ENCODE measurements at regions not wholly inside any gene's neighbourhood (a gene's known extent, or its start where the extent isn't known, plus 50 kb on each side); places are given as distances from the start of the nearest gene placed in this dataset.
"Not testable (repeated sequence)": the region's sequence is repeated elsewhere in the genome, so short reads cannot be mapped to it uniquely, and the experiment has no call there.

GRCh38 chr11:23473782-23474181 lies 613.5 kb upstream of the CCDC179 start:
- ATAC-seq (no peak), DNase-seq (ENCODE audit: low spot score in 2 of 2) (no peak)
- Mint-ChIP-seq H3K27ac (no peak overlapping the region), H3K36me3 (no peaks in the 10 kb centered on the region), H3K4me3 (no peak overlapping the region), H3K4me1 (no peaks in the 10 kb centered on the region), H3K9me3 (peaks cover 3% of the 10 kb centered on the region)

GRCh38 chr11:23480736-23481135 lies 620.5 kb upstream of the CCDC179 start:
- Mint-ChIP-seq H3K4me3 (no peak overlapping the region), H3K36me3 (no peaks in the 10 kb centered on the region), H3K4me1 (no peaks in the 10 kb centered on the region), H3K27ac (no peak overlapping the region), H3K9me3 (peaks cover 7% of the 10 kb centered on the region)
- DNase-seq (ENCODE audit: low spot score in 2 of 2) (no peak), ATAC-seq (no peak)

- not testable (repeated sequence) for ATAC-seq; H3K4me1 Mint-ChIP-seq; DNase-seq (ENCODE audit: low spot score in 2 of 2); H3K36me3 Mint-ChIP-seq; H3K27ac Mint-ChIP-seq; H3K4me3 Mint-ChIP-seq
- H3K9me3 Mint-ChIP-seq, result peaks cover 12% of the 10 kb centered on the region
Observed at GRCh38 chr11:23484146-23484545, 623.9 kb upstream of the CCDC179 start.

DNA sequence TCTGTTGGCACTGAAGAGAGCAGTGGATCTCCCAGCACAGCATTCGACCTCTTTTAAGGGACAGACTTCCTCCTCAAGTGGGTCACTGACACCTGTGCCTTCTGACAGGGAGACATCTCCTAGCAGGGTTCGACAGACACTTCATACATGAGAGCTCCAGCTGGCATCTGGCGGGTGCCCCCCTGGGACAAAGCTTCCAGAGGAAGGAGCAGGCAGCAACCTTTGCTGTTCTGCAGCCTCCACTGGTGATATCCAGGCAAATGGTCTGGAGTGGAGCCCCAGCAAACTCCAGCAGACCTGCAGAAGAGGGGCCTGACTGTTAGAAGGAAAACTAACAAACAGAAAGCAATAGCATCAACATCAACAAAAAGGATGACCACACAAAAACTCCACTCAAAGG lies 624.3 kb upstream of the CCDC179 start:
- not testable (repeated sequence) for ATAC-seq; DNase-seq (ENCODE audit: low spot score in 2 of 2); H3K4me1 Mint-ChIP-seq; H3K4me3 Mint-ChIP-seq; H3K36me3 Mint-ChIP-seq; H3K27ac Mint-ChIP-seq
- H3K9me3 Mint-ChIP-seq, result peaks cover 12% of the 10 kb centered on the region

- Mint-ChIP-seq H3K27ac (no peak overlapping the region), H3K36me3 (no peaks in the 10 kb centered on the region), H3K4me3 (no peak overlapping the region), H3K4me1 (no peaks in the 10 kb centered on the region), H3K9me3 (peaks cover 13% of the 10 kb centered on the region)
- DNase-seq (ENCODE audit: low spot score in 2 of 2) (no peak), ATAC-seq (no peak)
Observed at GRCh38 chr11:23490557-23491235, 630.4 kb upstream of the CCDC179 start.

DNA sequence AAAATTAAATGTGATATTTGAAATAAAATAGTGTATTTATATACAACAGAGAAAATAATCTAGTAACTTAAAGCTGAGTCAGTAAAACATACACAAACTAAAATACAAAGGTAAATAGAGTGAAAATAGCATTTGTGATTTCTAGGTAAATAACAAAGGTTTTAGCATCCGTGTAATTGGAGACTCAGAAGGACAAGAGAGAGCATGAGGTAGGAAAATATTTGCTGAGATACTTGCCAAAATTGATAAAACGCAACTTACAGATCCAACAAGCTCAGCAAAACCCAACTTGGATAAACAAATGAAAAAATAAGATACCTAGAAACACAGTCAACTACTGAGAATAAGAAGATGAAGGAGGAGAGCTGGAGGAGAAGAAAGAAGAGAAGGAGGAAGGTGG lies 634.7 kb upstream of the CCDC179 start:
- Mint-ChIP-seq H3K4me3 (no peak overlapping the region), H3K9me3 (peaks cover 10% of the 10 kb centered on the region), H3K36me3 (no peaks in the 10 kb centered on the region), H3K4me1 (no peaks in the 10 kb centered on the region), H3K27ac (no peak overlapping the region)
- DNase-seq (ENCODE audit: low spot score in 2 of 2) (no peak), ATAC-seq (no peak)

GRCh38 chr11:23496340-23496739 lies 636.1 kb upstream of the CCDC179 start:
- no peaks in the 10 kb centered on the region for H3K36me3 Mint-ChIP-seq
- H3K27ac Mint-ChIP-seq, result no peak overlapping the region
- DNase-seq (ENCODE audit: low spot score in 2 of 2) (no peak), ATAC-seq (no peak)
- H3K4me1 Mint-ChIP-seq, result no peaks in the 10 kb centered on the region
- no peak overlapping the region for H3K4me3 Mint-ChIP-seq
- peaks cover 10% of the 10 kb centered on the region for H3K9me3 Mint-ChIP-seq

DNA sequence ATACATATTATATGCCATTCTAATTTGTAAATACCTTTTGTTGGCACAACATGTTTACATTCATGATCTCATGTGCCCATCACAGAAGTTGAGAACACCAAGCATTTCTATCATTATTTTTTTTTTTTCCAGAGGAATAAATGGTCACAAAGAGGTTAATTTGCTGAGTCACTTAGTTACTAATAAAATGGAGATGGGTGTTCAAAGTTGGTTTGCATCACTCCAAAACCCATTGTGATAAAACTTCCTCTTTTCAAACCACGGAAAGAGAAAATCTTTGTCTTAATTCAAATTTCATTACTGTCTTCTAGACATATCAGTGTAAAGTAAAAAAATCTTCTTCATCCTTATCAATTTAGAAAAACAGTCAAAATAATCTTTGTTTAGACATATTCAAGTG lies 636.8 kb upstream of the CCDC179 start:
- no peak for DNase-seq (ENCODE audit: low spot score in 2 of 2)
- Mint-ChIP-seq H3K9me3 (peaks cover 10% of the 10 kb centered on the region), H3K27ac (no peak overlapping the region), H3K4me1 (no peaks in the 10 kb centered on the region), H3K4me3 (no peak overlapping the region), H3K36me3 (no peaks in the 10 kb centered on the region)
- ATAC-seq, result no peak

- peaks cover 6% of the 10 kb centered on the region for H3K9me3 Mint-ChIP-seq
- ATAC-seq, result no peak
Observed at GRCh38 chr11:23502389-23502788, 642.1 kb upstream of the CCDC179 start.

DNA sequence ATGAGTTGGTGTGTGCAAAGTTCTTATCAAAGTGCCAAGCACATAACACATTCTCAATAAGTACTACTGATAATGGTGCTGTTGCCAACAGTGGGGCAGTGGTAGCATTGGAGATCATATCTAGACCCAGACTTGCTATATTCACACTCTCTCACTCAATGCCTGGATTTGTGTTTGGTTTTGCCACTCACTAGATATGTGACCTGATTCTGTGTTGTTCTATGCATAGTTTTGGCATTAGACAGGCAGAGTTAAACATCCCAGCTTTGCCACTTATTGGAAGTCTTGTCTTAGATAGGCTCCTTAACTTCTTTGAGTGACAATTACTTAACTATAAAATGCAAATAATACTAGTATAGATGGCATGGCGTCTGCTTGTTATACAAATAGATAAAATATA lies 642.6 kb upstream of the CCDC179 start:
- no peak for ATAC-seq
- no peaks in the 10 kb centered on the region for H3K4me1 Mint-ChIP-seq

More at GRCh38 chr11:23502389-23502788, 642.1 kb upstream of the CCDC179 start:
- no peak overlapping the region for H3K27ac Mint-ChIP-seq
- no peak for DNase-seq (ENCODE audit: low spot score in 2 of 2)
- H3K4me1 Mint-ChIP-seq, result no peaks in the 10 kb centered on the region
- no peak overlapping the region for H3K4me3 Mint-ChIP-seq
- H3K36me3 Mint-ChIP-seq, result no peaks in the 10 kb centered on the region

DNA sequence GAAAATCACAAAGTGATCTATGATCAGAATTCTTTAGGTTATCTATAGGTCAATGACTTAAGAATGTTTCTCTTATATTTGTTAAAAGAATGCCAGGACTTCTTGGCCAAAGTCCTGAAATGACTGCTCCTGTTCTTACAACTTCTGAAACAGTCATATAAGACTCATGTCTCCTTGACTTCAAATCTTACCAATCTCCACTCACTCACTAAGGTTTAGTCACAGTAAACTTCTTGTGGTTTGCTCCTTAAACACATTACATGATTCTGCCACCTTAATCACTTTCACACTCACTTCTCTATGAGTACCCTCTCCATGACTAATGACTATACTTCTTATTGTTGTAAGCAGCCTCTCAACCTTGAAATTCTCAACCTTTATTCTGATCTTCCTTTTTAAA lies 648.7 kb upstream of the CCDC179 start:
- Mint-ChIP-seq H3K9me3 (peaks cover 7% of the 10 kb centered on the region), H3K4me3 (no peak overlapping the region), H3K27ac (no peak overlapping the region), H3K4me1 (no peaks in the 10 kb centered on the region), H3K36me3 (no peaks in the 10 kb centered on the region)
- no peak for DNase-seq (ENCODE audit: low spot score in 2 of 2)
- ATAC-seq, result peak; percentile 99

More for the DNA sequence above, 642.6 kb upstream of the CCDC179 start:
- Mint-ChIP-seq H3K4me3 (no peak overlapping the region), H3K27ac (no peak overlapping the region), H3K36me3 (no peaks in the 10 kb centered on the region), H3K9me3 (peaks cover 6% of the 10 kb centered on the region)
- no peak for DNase-seq (ENCODE audit: low spot score in 2 of 2)

- ATAC-seq (no peak), DNase-seq (ENCODE audit: low spot score in 2 of 2) (no peak)
- H3K27ac Mint-ChIP-seq, result no peak overlapping the region
- no peaks in the 10 kb centered on the region for H3K36me3 Mint-ChIP-seq
- peaks cover 13% of the 10 kb centered on the region for H3K9me3 Mint-ChIP-seq
- no peak overlapping the region for H3K4me3 Mint-ChIP-seq
- no peaks in the 10 kb centered on the region for H3K4me1 Mint-ChIP-seq
Observed at GRCh38 chr11:23509821-23510220, 649.5 kb upstream of the CCDC179 start.

GRCh38 chr11:23519194-23519593 lies 658.9 kb upstream of the CCDC179 start:
- Mint-ChIP-seq H3K27ac (no peak overlapping the region), H3K4me1 (no peaks in the 10 kb centered on the region), H3K36me3 (no peaks in the 10 kb centered on the region), H3K4me3 (no peak overlapping the region), H3K9me3 (peaks cover 19% of the 10 kb centered on the region)
- ATAC-seq (no peak), DNase-seq (ENCODE audit: low spot score in 2 of 2) (no peak)

DNA sequence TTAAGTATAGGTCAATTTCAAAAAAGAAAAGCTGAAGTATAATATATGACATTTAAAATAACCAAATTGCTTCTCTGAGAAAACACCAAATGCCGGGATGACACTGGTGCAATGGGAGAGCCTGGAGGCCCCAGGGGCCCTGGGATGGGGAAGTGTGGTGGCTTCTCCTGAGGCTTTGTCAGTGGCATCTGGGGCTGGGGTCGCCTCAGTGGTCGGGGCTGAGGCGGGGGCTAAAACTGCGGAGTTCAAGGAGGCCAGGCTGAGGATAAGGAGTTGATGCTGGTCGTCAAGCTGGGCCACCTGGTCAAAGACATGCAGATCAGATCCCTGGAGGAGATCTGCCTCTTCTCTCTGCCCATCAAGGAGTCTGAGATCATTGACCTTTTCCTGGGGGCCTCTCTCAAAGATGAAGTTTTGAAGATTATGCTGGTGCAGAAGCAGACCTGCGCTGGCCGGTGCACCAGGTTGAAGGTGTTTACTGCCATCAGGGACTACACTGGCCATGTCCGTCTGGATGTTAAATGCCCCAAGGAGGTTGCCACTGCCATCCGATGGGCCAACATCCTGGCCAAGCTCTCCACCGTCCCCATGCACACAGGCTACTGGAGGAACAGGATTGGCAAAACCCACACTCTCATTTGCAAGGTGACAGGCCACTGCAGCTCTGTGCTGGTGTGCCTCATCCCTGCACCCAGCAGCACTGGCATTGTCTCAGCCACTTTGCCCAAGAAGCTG lies 660.1 kb upstream of the CCDC179 start:
- DNase-seq (ENCODE audit: low spot score in 2 of 2), result no peak
- no peaks in the 10 kb centered on the region for H3K36me3 Mint-ChIP-seq
- no peak overlapping the region for H3K27ac Mint-ChIP-seq
- H3K9me3 Mint-ChIP-seq, result peaks cover 15% of the 10 kb centered on the region
- no peaks in the 10 kb centered on the region for H3K4me1 Mint-ChIP-seq
- no peak overlapping the region for H3K4me3 Mint-ChIP-seq
- peak; percentile 26 for ATAC-seq

- peaks cover 7% of the 10 kb centered on the region for H3K9me3 Mint-ChIP-seq
- ATAC-seq (no peak), DNase-seq (ENCODE audit: low spot score in 2 of 2) (no peak)
- no peaks in the 10 kb centered on the region for H3K36me3 Mint-ChIP-seq
- peaks cover 5% of the 10 kb centered on the region for H3K4me1 Mint-ChIP-seq
- H3K27ac Mint-ChIP-seq, result no peak overlapping the region
- no peak overlapping the region for H3K4me3 Mint-ChIP-seq
Observed at GRCh38 chr11:23536907-23537306, 676.6 kb upstream of the CCDC179 start.

GRCh38 chr11:23539556-23539955 lies 679.3 kb upstream of the CCDC179 start:
- H3K27ac Mint-ChIP-seq, result no peak overlapping the region
- DNase-seq (ENCODE audit: low spot score in 2 of 2) (no peak), ATAC-seq (no peak)
- peaks cover 5% of the 10 kb centered on the region for H3K4me1 Mint-ChIP-seq
- no peak overlapping the region for H3K4me3 Mint-ChIP-seq
- peaks cover 5% of the 10 kb centered on the region for H3K9me3 Mint-ChIP-seq
- no peaks in the 10 kb centered on the region for H3K36me3 Mint-ChIP-seq
